CD4-positive, alpha-beta T cell treated with Interferon gamma for 1 hour (primary cell): ENCODE measurements at regions not wholly inside any gene's neighbourhood (a gene's known extent, or its start where the extent isn't known, plus 50 kb on each side); places are given as distances from the start of the nearest gene placed in this dataset.
"Not testable (repeated sequence)": the region's sequence is repeated elsewhere in the genome, so short reads cannot be mapped to it uniquely, and the experiment has no call there.

Experiments
- DNase-seq: peaks from one replicate; pipeline ENCODE4 v3.0.0-alpha.2; 2020

GRCh38 chr1:230591678-230592077 is 50.6 kb upstream of the COG2 start:
- no peak for DNase-seq

- DNase-seq, result no peak
Observed at GRCh38 chr1:230589951-230590350, 52.3 kb upstream of the COG2 start.

GRCh38 chr1:230588323-230588746 is 53.9 kb upstream of the COG2 start:
- DNase-seq, result no peak

- DNase-seq, result no peak
Observed at GRCh38 chr1:230587061-230587460, 55.2 kb upstream of the COG2 start.

GRCh38 chr1:230584660-230585059 is 57.6 kb upstream of the COG2 start:
- no peak for DNase-seq

GRCh38 chr1:230581446-230582079 is 60.7 kb upstream of the COG2 start:
- DNase-seq, result no peak

GRCh38 chr1:230578616-230579015 is 63.7 kb upstream of the COG2 start:
- DNase-seq, result no peak

GRCh38 chr1:230577537-230577936 is 64.7 kb upstream of the COG2 start:
- no peak for DNase-seq

- DNase-seq, result no peak
Observed at GRCh38 chr1:230575886-230576500, 66.3 kb upstream of the COG2 start.

- no peak for DNase-seq
Observed at GRCh38 chr1:230574502-230574901, 67.8 kb upstream of the COG2 start.

GRCh38 chr1:230573658-230574057 is 68.6 kb upstream of the COG2 start:
- DNase-seq, result no peak

- DNase-seq, result peak; percentile 3
Observed at GRCh38 chr1:230572121-230573105, 69.9 kb upstream of the COG2 start.

GRCh38 chr1:230570724-230571360 is 71.4 kb upstream of the COG2 start:
- DNase-seq, result no peak

- no peak for DNase-seq
Observed at GRCh38 chr1:230569201-230569600, 73.1 kb upstream of the COG2 start.

- DNase-seq, result no peak
Observed at GRCh38 chr1:230568676-230569075, 73.6 kb upstream of the COG2 start.

GRCh38 chr1:230568008-230568407 is 74.3 kb upstream of the COG2 start:
- DNase-seq, result no peak

GRCh38 chr1:230567221-230567575 is 75.1 kb upstream of the COG2 start:
- DNase-seq, result no peak

- not testable (repeated sequence) for DNase-seq
Observed at GRCh38 chr1:230566532-230567220, 75.6 kb upstream of the COG2 start.

- no peak for DNase-seq
Observed at GRCh38 chr1:230565141-230565540, 77.1 kb upstream of the COG2 start.

GRCh38 chr1:230563591-230563990 is 78.7 kb upstream of the COG2 start:
- no peak for DNase-seq

- DNase-seq, result no peak
Observed at GRCh38 chr1:230561570-230561969, 80.7 kb upstream of the COG2 start.

- no peak for DNase-seq
Observed at GRCh38 chr1:230558324-230558723, 84.0 kb upstream of the COG2 start.

- DNase-seq, result no peak
Observed at GRCh38 chr1:230556453-230556852, 85.8 kb upstream of the COG2 start.
